GM23338 (cell line): ENCODE measurements at regions not wholly inside any gene's neighbourhood (a gene's known extent, or its start where the extent isn't known, plus 50 kb on each side); places are given as distances from the start of the nearest gene placed in this dataset.

Source experiments
- CREB1 ChIP-seq: fragments of 250-450 bp; sonication (Bioruptor Pico); IDR thresholded peaks from 2 replicates; pipeline ENCODE4 v1.5.0; 2020; ENCODE audit warnings: low read depth, mild to moderate bottlenecking, moderate library complexity
- EZH2 ChIP-seq: fragments of 200-600 bp; sonication (generic); IDR thresholded peaks from one replicate; pipeline ENCODE4 v1.8.0; 2017; ENCODE audit warnings: antibody characterized with exemption, mild to moderate bottlenecking, low read depth; ENCODE audit not compliant: unreplicated experiment
- EZH2phosphoT487 ChIP-seq: fragments of 200-600 bp; sonication (generic); IDR thresholded peaks from one replicate; pipeline ENCODE4 v1.8.1; 2018; ENCODE audit warnings: antibody characterized with exemption; ENCODE audit not compliant: unreplicated experiment
- JUNB ChIP-seq: IDR thresholded peaks from one replicate; pipeline ENCODE4 v1.6.1; 2016; ENCODE audit warnings: antibody characterized with exemption; ENCODE audit not compliant: unreplicated experiment
- NANOG ChIP-seq: IDR thresholded peaks from 2 replicates; pipeline ENCODE4 v1.6.1; 2016; ENCODE audit warnings: antibody characterized with exemption, borderline replicate concordance
- POLR2AphosphoS5 ChIP-seq: IDR thresholded peaks from 2 replicates; pipeline ENCODE4 v1.6.1; 2016; ENCODE audit warnings: antibody characterized with exemption, low read depth
- STAT1 ChIP-seq: IDR thresholded peaks from one replicate; pipeline ENCODE4 v1.6.1; 2016; ENCODE audit warnings: antibody characterized with exemption; ENCODE audit not compliant: unreplicated experiment
- ZNF114 ChIP-seq: fragments of 250-450 bp; sonication (Bioruptor Pico); IDR thresholded peaks from 2 replicates; pipeline ENCODE4 v1.5.0; 2020; ENCODE audit warnings: mild to moderate bottlenecking, moderate library complexity
- ZNF331 ChIP-seq: fragments of 250-450 bp; sonication (Bioruptor Pico); IDR thresholded peaks from 2 replicates; pipeline ENCODE4 v1.5.0; 2020; ENCODE audit warnings: low read depth, mild to moderate bottlenecking, moderate library complexity
- TF ChIP-seq, protein P1 (sequence below), 2 experiments: fragments of 200-600 bp in 1 of 2; sonication (generic) in 1 of 2; conservative IDR thresholded peaks; 2 replicates each; pipeline versions ENCODE4 v1.5.1 to v1.6.1; 2016 to 2017; ENCODE audit warnings: antibody characterized with exemption in 2 of 2, low read depth in 2 of 2, mild to moderate bottlenecking in 2 of 2, moderate library complexity in 1 of 2
- TF ChIP-seq, protein P2 (sequence below): IDR thresholded peaks from one replicate; pipeline ENCODE4 v1.6.1; 2018; ENCODE audit warnings: antibody characterized with exemption; ENCODE audit not compliant: unreplicated experiment
- TF ChIP-seq, protein P3 (sequence below): IDR thresholded peaks from 2 replicates; pipeline ENCODE4 v1.6.1; 2016; ENCODE audit warnings: antibody characterized with exemption
- TF ChIP-seq, protein P4 (sequence below): fragments of 250-450 bp; sonication (Bioruptor Pico); IDR thresholded peaks from 2 replicates; pipeline ENCODE4 v1.5.0; 2020; ENCODE audit warnings: mild to moderate bottlenecking, moderate library complexity

DNA sequence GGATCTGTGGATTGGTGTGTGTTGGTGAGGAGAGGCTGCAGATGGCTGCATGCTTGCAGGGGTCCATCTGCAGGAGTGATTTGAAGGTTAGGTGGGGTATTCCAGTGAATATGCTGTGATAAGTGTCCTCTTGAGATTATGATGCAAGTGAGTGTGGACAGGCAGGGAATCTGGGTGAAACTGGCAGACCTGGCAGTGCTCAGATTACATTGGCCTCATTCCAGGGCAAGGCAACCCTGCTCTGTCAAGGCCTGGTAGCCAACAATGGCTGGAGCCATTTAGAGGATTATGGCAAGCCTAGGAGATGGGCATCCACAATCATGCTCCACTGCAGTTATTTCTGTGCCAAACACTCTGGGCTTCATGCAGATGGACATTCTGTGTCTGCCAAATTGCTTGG, 113.9 kb downstream of the RTL3 start:
- TF ChIP-seq EZH2phosphoT487 (no peak), EZH2 (no peak), CREB1 (CRISPR knock-in tag) (no peak), POLR2AphosphoS5 (no peak), JUNB (no peak), STAT1 (no peak), NANOG (no peak), ZNF331 (CRISPR knock-in tag) (no peak), ZNF114 (CRISPR knock-in tag) (no peak)
- TF ChIP-seq, protein P1, sequence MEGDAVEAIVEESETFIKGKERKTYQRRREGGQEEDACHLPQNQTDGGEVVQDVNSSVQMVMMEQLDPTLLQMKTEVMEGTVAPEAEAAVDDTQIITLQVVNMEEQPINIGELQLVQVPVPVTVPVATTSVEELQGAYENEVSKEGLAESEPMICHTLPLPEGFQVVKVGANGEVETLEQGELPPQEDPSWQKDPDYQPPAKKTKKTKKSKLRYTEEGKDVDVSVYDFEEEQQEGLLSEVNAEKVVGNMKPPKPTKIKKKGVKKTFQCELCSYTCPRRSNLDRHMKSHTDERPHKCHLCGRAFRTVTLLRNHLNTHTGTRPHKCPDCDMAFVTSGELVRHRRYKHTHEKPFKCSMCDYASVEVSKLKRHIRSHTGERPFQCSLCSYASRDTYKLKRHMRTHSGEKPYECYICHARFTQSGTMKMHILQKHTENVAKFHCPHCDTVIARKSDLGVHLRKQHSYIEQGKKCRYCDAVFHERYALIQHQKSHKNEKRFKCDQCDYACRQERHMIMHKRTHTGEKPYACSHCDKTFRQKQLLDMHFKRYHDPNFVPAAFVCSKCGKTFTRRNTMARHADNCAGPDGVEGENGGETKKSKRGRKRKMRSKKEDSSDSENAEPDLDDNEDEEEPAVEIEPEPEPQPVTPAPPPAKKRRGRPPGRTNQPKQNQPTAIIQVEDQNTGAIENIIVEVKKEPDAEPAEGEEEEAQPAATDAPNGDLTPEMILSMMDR (conservative IDR thresholded peaks at IDR 0.05; ENCODE audit: low read depth in 2 of 2), result no peak
- TF ChIP-seq, protein P2, sequence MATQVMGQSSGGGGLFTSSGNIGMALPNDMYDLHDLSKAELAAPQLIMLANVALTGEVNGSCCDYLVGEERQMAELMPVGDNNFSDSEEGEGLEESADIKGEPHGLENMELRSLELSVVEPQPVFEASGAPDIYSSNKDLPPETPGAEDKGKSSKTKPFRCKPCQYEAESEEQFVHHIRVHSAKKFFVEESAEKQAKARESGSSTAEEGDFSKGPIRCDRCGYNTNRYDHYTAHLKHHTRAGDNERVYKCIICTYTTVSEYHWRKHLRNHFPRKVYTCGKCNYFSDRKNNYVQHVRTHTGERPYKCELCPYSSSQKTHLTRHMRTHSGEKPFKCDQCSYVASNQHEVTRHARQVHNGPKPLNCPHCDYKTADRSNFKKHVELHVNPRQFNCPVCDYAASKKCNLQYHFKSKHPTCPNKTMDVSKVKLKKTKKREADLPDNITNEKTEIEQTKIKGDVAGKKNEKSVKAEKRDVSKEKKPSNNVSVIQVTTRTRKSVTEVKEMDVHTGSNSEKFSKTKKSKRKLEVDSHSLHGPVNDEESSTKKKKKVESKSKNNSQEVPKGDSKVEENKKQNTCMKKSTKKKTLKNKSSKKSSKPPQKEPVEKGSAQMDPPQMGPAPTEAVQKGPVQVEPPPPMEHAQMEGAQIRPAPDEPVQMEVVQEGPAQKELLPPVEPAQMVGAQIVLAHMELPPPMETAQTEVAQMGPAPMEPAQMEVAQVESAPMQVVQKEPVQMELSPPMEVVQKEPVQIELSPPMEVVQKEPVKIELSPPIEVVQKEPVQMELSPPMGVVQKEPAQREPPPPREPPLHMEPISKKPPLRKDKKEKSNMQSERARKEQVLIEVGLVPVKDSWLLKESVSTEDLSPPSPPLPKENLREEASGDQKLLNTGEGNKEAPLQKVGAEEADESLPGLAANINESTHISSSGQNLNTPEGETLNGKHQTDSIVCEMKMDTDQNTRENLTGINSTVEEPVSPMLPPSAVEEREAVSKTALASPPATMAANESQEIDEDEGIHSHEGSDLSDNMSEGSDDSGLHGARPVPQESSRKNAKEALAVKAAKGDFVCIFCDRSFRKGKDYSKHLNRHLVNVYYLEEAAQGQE, result no peak
- TF ChIP-seq, protein P3, sequence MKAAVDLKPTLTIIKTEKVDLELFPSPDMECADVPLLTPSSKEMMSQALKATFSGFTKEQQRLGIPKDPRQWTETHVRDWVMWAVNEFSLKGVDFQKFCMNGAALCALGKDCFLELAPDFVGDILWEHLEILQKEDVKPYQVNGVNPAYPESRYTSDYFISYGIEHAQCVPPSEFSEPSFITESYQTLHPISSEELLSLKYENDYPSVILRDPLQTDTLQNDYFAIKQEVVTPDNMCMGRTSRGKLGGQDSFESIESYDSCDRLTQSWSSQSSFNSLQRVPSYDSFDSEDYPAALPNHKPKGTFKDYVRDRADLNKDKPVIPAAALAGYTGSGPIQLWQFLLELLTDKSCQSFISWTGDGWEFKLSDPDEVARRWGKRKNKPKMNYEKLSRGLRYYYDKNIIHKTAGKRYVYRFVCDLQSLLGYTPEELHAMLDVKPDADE, result no peak
- TF ChIP-seq, protein P4, sequence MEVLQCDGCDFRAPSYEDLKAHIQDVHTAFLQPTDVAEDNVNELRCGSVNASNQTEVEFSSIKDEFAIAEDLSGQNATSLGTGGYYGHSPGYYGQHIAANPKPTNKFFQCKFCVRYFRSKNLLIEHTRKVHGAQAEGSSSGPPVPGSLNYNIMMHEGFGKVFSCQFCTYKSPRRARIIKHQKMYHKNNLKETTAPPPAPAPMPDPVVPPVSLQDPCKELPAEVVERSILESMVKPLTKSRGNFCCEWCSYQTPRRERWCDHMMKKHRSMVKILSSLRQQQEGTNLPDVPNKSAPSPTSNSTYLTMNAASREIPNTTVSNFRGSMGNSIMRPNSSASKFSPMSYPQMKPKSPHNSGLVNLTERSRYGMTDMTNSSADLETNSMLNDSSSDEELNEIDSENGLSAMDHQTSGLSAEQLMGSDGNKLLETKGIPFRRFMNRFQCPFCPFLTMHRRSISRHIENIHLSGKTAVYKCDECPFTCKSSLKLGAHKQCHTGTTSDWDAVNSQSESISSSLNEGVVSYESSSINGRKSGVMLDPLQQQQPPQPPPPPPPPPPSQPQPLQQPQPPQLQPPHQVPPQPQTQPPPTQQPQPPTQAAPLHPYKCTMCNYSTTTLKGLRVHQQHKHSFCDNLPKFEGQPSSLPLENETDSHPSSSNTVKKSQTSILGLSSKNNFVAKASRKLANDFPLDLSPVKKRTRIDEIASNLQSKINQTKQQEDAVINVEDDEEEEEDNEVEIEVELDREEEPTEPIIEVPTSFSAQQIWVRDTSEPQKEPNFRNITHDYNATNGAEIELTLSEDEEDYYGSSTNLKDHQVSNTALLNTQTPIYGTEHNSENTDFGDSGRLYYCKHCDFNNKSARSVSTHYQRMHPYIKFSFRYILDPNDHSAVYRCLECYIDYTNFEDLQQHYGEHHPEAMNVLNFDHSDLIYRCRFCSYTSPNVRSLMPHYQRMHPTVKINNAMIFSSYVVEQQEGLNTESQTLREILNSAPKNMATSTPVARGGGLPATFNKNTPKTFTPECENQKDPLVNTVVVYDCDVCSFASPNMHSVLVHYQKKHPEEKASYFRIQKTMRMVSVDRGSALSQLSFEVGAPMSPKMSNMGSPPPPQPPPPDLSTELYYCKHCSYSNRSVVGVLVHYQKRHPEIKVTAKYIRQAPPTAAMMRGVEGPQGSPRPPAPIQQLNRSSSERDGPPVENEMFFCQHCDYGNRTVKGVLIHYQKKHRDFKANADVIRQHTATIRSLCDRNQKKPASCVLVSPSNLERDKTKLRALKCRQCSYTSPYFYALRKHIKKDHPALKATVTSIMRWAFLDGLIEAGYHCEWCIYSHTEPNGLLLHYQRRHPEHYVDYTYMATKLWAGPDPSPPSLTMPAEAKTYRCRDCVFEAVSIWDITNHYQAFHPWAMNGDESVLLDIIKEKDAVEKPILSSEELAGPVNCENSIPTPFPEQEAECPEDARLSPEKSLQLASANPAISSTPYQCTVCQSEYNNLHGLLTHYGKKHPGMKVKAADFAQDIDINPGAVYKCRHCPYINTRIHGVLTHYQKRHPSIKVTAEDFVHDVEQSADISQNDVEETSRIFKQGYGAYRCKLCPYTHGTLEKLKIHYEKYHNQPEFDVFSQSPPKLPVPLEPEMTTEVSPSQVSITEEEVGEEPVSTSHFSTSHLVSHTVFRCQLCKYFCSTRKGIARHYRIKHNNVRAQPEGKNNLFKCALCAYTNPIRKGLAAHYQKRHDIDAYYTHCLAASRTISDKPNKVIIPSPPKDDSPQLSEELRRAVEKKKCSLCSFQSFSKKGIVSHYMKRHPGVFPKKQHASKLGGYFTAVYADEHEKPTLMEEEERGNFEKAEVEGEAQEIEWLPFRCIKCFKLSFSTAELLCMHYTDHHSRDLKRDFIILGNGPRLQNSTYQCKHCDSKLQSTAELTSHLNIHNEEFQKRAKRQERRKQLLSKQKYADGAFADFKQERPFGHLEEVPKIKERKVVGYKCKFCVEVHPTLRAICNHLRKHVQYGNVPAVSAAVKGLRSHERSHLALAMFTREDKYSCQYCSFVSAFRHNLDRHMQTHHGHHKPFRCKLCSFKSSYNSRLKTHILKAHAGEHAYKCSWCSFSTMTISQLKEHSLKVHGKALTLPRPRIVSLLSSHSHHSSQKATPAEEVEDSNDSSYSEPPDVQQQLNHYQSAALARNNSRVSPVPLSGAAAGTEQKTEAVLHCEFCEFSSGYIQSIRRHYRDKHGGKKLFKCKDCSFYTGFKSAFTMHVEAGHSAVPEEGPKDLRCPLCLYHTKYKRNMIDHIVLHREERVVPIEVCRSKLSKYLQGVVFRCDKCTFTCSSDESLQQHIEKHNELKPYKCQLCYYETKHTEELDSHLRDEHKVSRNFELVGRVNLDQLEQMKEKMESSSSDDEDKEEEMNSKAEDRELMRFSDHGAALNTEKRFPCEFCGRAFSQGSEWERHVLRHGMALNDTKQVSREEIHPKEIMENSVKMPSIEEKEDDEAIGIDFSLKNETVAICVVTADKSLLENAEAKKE (CRISPR knock-in tag), result no peak
